ENCODE measurements at regions not wholly inside any gene's neighbourhood (a gene's known extent, or its start where the extent isn't known, plus 50 kb on each side); places are given as distances from the start of the nearest gene placed in this dataset.

DNA sequence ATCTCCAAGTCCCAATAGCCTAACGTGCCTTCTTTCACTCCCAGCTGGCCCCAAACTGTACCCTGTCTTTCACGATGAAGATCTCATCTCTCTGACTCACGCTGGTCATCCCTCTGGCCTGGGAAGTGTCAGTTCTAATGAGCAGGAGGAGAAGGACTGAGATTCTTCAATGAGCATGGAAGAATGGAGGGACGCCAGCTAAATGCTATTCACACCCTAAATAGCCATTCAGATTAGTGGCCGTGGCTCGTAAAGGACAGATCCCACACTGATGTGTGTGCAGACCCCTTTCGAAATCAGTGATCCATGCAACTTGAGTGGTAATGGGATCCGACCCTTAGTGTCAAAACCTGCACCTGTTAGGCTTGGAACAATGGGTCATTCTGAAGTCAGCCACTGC is 75.9 kb upstream of the SMYD2 start:
- DNase-seq (ENCODE audit: low read depth in 3 of 3): no peak

DNA sequence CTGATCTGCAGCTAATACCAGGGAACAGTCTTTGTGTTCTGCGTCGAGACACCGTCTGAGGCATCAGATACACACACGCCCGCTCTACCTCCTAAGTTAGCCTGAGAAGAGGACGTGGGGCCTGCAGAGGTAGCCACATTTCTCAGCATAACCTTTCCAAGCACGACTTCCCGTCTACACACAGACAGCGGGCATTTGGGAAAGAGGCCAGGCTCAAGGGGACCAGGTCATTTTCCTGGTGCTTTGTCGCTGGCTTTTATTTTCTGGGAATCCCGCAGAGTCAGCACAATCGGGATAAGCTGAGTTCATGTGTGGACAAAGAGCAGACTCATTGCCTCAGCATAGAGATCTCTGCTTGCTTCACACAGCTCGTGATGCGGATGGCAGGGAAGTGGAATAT is 72.5 kb upstream of the SMYD2 start:
- DNase-seq (ENCODE audit: low read depth in 3 of 3): no peak

- DNase-seq (ENCODE audit: low read depth in 3 of 3): no peak
Measured at GRCh38 chr1:214209260-214209808, 71.6 kb upstream of the SMYD2 start.

GRCh38 chr1:214213136-214213535 is 67.8 kb upstream of the SMYD2 start:
- no peak for DNase-seq (ENCODE audit: low read depth in 3 of 3)

DNA sequence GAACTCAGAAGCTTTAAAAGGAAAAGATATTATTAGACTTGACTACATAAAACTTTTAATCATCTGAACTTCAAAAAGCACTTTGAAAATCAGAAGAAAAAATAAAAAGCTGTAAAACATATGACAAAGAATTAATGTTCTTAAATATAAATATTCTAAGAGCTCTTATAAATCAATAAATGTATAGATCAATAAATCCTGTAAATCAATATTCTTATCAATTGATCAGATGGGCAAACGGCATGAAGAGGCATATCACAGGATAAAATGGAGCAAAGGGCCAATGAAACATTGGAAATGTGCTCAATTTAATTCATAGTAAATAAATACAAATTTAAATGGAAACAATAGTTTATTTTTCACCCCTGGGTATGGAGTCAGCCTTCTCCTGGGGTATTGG is 66.1 kb upstream of the SMYD2 start:
- no peak for DNase-seq (ENCODE audit: low read depth in 3 of 3)

- DNase-seq (ENCODE audit: low read depth in 3 of 3): no peak
Measured at GRCh38 chr1:214215583-214215982, 65.4 kb upstream of the SMYD2 start.

- no peak for DNase-seq (ENCODE audit: low read depth in 3 of 3)
Measured at GRCh38 chr1:214216021-214216420, 64.9 kb upstream of the SMYD2 start.

GRCh38 chr1:214216779-214217178 is 64.2 kb upstream of the SMYD2 start:
- no peak for DNase-seq (ENCODE audit: low read depth in 3 of 3)

DNA sequence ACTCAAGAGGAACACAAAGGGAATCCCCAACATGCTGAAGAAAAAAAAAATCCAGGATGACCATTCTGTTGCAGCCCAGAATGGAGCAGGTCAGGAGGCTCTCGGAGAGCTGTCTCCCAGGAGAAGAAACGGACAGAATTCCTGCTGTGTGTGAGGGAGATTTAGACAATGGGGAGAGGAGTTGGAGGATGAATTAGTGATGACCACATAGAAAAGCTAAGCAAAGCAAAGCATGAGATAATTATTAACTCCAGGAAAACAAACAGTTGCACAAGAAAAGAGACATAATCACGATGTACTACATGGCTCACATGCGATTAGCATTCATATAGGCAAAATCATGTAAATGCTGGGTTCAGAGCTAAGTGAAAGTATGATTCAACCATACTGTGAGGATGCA is 61.1 kb upstream of the SMYD2 start:
- DNase-seq (ENCODE audit: low read depth in 3 of 3): no peak

DNA sequence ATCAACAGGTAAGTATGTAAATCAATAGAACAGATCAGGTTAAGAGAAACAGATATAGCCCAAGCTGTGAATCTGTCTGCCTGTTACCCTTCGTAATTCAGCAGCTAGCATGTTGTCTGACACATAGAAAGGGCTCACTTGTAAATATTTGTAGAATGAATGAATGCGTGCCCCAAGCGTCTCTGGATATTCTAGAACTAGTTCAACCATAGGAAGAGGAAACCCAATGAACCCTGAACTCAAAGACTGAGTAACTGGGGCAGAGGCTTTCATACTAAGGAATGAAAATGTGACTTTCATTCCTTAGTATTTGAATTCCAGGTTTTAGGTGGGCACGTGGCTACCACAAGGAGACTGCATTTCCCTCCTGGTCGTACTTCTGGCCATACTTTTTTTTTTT is 60.1 kb upstream of the SMYD2 start:
- DNase-seq (ENCODE audit: low read depth in 3 of 3): no peak

DNA sequence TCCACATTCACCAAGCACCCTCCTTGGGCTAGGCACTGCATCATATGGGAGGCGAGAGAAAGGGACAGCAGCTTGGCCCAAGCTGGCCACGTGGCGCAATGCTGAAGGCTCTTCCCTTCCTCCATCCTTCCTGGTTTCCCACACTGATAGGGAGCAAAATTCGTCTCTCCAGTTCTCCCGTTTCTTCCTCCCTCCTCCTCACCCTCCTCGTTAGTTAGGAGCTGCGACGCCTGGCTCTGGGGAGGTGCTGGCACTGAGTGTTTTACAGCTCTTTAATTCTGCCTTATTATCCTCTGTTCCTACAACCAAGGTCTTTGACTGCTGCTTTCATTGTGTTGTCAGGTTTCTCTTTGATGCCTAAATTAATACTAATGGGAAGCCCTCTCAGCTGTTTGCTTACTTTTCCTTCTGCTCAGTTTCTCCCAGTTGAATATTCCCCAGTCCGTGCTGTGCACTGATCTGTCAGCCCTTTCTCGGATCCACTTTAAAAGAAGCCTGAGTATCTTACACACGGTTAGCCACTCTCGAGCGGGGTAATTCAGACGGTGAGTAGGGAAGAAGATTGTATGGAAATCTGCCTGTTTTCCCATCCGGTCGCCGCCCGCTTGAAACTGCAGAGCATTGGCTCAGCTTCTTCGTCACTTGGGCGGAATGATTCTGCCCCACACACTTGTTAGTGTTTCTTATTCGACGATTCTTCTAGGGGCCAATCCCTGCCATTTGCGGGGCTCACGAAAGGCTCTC is 56.2 kb upstream of the SMYD2 start:
- no peak for DNase-seq (ENCODE audit: low read depth in 3 of 3)

GRCh38 chr1:214228976-214229375 is 52.0 kb upstream of the SMYD2 start:
- DNase-seq (ENCODE audit: low read depth in 3 of 3): no peak

- no peak for DNase-seq (ENCODE audit: low read depth in 3 of 3)
Measured at GRCh38 chr1:214229736-214230135, 51.2 kb upstream of the SMYD2 start.
